Fibroblast of lung (primary cell): ENCODE measurements at regions not wholly inside any gene's neighbourhood (a gene's known extent, or its start where the extent isn't known, plus 50 kb on each side); places are given as distances from the start of the nearest gene placed in this dataset.

Source experiments
- DNase-seq, 2 donors: peaks; one replicate each; pipeline versions ENCODE4 v3.0.0 to v3.0.0-alpha.2; 2010; ENCODE audit warnings: low read depth in 2 of 2
- H2AFZ ChIP-seq: 2 replicates; pipeline ENCODE4 v1.5.1; 2012; ENCODE audit warnings: low read length, control low read depth, inconsistent platforms
- H3K27ac ChIP-seq: 2 replicates; pipeline ENCODE4 v1.5.1; 2011; ENCODE audit warnings: low read length, control low read depth; ENCODE audit not compliant: insufficient read depth
- H3K27me3 ChIP-seq: 2 replicates; pipeline ENCODE4 v1.5.1; 2011; ENCODE audit warnings: mild to moderate bottlenecking, low read length; ENCODE audit not compliant: control insufficient read depth, insufficient read depth
- H3K36me3 ChIP-seq: 2 replicates; pipeline ENCODE4 v1.5.1; 2011; ENCODE audit warnings: low read length; ENCODE audit not compliant: control insufficient read depth, insufficient read depth
- H3K4me1 ChIP-seq: 2 replicates; pipeline ENCODE4 v1.5.1; 2011; ENCODE audit warnings: low read length; ENCODE audit not compliant: control insufficient read depth, insufficient read depth; ENCODE audit errors: extremely low read depth
- H3K4me2 ChIP-seq: 2 replicates; pipeline ENCODE4 v1.5.1; 2011; ENCODE audit warnings: low read length, control low read depth; ENCODE audit not compliant: insufficient read depth; ENCODE audit errors: extremely low read depth
- H3K4me3 ChIP-seq, 4 experiments: fragments of 200-600 bp in 1 of 4; sonication (generic) in 1 of 4; replicated peaks in 1 of 4; 2 replicates each; pipeline ENCODE4 v1.5.1; 2011 to 2016; ENCODE audit warnings: low read length in 4 of 4, low read depth in 3 of 4, mild to moderate bottlenecking in 3 of 4, control low read depth in 2 of 4, inconsistent platforms in 1 of 4, mixed read lengths in 1 of 4; ENCODE audit not compliant: insufficient read depth in 1 of 4; ENCODE audit errors: control extremely low read depth in 1 of 4
- H3K79me2 ChIP-seq: 2 replicates; pipeline ENCODE4 v1.5.1; 2012; ENCODE audit warnings: mild to moderate bottlenecking, low read length, inconsistent platforms; ENCODE audit not compliant: control insufficient read depth, insufficient read depth
- H3K9ac ChIP-seq: 2 replicates; pipeline ENCODE4 v1.5.1; 2011; ENCODE audit warnings: mild to moderate bottlenecking, low read length, control low read depth; ENCODE audit not compliant: insufficient read depth
- H3K9me3 ChIP-seq: 2 replicates; pipeline ENCODE4 v1.5.1; 2012; ENCODE audit warnings: low read depth, low read length; ENCODE audit not compliant: control insufficient read depth, insufficient read depth
- H4K20me1 ChIP-seq: 2 replicates; pipeline ENCODE4 v1.5.1; 2011; ENCODE audit warnings: low read length; ENCODE audit not compliant: control insufficient read depth, insufficient read depth; ENCODE audit errors: extremely low read depth
- CTCF ChIP-seq, 2 donors: IDR thresholded peaks in 1 of 2; conservative IDR thresholded peaks in 1 of 2; 1 replicate in 1 of 2; 2 replicates in 1 of 2; pipeline ENCODE4 v1.5.1; 2011 to 2012; ENCODE audit warnings: low read length in 2 of 2, control low read depth in 1 of 2, inconsistent platforms in 1 of 2, low read depth in 1 of 2, mild to moderate bottlenecking in 1 of 2
- EZH2 ChIP-seq: IDR thresholded peaks from 2 replicates; pipeline ENCODE4 v1.5.1; 2012; ENCODE audit warnings: low read length, control low read depth, mild to moderate bottlenecking; ENCODE audit errors: missing control alignments

GRCh38 chr4:117893207-117893606 lies 141.1 kb upstream of the NDST3 start:
- H3K9me3 ChIP-seq, result no peaks in the 10 kb centered on the region
- H3K36me3 ChIP-seq, result no peaks in the 10 kb centered on the region
- H3K27ac ChIP-seq, result no peak overlapping the region
- no peak overlapping the region for H2AFZ ChIP-seq
- H3K4me3 ChIP-seq, result no peak overlapping the region
- H3K27me3 ChIP-seq, result no peaks in the 10 kb centered on the region
- H4K20me1 ChIP-seq, result no peaks in the 10 kb centered on the region
- H3K4me2 ChIP-seq, result no peak overlapping the region
- H3K4me1 ChIP-seq, result no peaks in the 10 kb centered on the region
- no peak for TF ChIP-seq EZH2
- TF ChIP-seq CTCF (conservative IDR thresholded peaks at IDR 0.05 in 1 of 2, IDR thresholded peaks at IDR 0.05 in 1 of 2; ENCODE audit: low read depth in 1 of 2, low read length in 2 of 2), result no peak
- H3K79me2 ChIP-seq, result no peaks in the 10 kb centered on the region
- DNase-seq, result peak in 1 of 2 donors; percentile 16
- H3K9ac ChIP-seq, result no peak overlapping the region

GRCh38 chr4:117898496-117898895 lies 135.8 kb upstream of the NDST3 start:
- Histone ChIP-seq H3K79me2 (no peaks in the 10 kb centered on the region), H3K27ac (no peak overlapping the region)
- peak in 1 of 2 donors; percentile 57 for DNase-seq

GRCh38 chr4:117900832-117901231 lies 133.5 kb upstream of the NDST3 start:
- TF ChIP-seq EZH2 (no peak), CTCF (conservative IDR thresholded peaks at IDR 0.05 in 1 of 2, IDR thresholded peaks at IDR 0.05 in 1 of 2; ENCODE audit: low read depth in 1 of 2, low read length in 2 of 2) (no peak)
- DNase-seq, result peak in 1 of 2 donors; percentile 31
- Histone ChIP-seq H3K4me2 (no peak overlapping the region), H3K27ac (no peak overlapping the region), H3K9ac (no peak overlapping the region), H3K36me3 (no peaks in the 10 kb centered on the region), H3K4me3 (no peak overlapping the region), H2AFZ (no peak overlapping the region), H3K9me3 (no peaks in the 10 kb centered on the region), H4K20me1 (no peaks in the 10 kb centered on the region), H3K4me1 (no peaks in the 10 kb centered on the region), H3K27me3 (no peaks in the 10 kb centered on the region), H3K79me2 (no peaks in the 10 kb centered on the region)

More at GRCh38 chr4:117898496-117898895, 135.8 kb upstream of the NDST3 start:
- Histone ChIP-seq H3K9me3 (no peaks in the 10 kb centered on the region), H3K36me3 (no peaks in the 10 kb centered on the region), H3K4me3 (no peak overlapping the region), H3K27me3 (no peaks in the 10 kb centered on the region), H3K4me1 (no peaks in the 10 kb centered on the region), H3K9ac (no peak overlapping the region), H4K20me1 (no peaks in the 10 kb centered on the region), H3K4me2 (no peak overlapping the region), H2AFZ (no peak overlapping the region)
- TF ChIP-seq EZH2, result no peak
- TF ChIP-seq CTCF (conservative IDR thresholded peaks at IDR 0.05 in 1 of 2, IDR thresholded peaks at IDR 0.05 in 1 of 2; ENCODE audit: low read depth in 1 of 2, low read length in 2 of 2), result no peak
